ENCODE measurements at regions not wholly inside any gene's neighbourhood (a gene's known extent, or its start where the extent isn't known, plus 50 kb on each side); places are given as distances from the start of the nearest gene placed in this dataset.

DNA sequence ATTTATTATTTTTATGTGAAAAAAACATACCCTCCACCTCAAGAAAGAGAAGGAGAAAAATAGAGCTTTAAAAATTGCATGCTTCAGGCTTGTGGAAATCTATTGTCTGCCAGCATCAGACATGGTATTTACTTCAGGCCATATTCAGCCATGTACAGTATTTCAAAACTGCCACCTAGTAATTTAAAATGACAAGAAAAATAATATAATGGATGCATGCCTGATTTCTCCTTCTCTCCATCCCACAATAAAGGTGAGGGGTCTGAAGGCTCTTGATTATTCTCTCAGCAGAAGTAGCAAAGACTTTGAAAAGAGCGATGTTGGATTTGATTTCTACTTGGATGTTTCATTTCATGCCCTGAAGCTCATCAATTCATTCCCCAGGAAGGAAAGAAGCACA, 250.7 kb downstream of the TBC1D4 start:
- H3K27ac ChIP-seq, result no peak overlapping the region
- no peak for DNase-seq (ENCODE audit: low spot score)

DNA sequence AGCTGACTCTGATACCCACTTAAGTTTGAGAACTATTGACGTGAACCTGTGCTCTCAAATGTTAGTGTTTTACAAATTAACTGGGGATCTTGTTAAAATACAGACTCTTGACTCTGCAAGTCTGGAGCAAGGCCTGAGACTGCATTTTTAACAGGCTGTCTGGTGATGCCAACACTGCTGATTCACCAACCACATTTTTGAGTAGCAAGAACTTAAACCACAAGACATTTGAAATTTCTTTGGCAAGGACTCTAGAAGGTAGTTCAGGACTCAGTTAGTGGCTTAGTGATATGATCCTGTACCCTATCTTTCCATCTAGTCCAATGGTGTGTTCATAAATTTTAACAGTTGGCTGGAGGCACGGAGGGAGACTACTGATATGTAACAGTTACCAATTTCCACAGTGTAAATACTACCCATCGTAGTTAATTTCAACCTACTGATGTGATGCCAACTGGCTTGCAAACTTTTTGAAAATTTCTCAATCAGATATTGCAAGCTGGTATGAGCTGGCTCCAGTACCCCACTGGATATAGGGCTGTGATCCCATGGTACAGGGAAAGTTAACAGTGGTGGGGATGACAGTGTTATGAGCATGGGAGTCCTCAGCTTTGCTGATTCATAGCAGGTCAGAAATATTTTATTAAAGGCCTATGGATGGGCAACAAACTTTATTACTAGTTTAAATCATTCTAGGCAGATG, 255.1 kb downstream of the TBC1D4 start:
- H3K36me3 ChIP-seq, result no peaks in the 10 kb centered on the region
- H3K4me3 ChIP-seq, result no peak overlapping the region
- no peaks in the 10 kb centered on the region for H3K4me1 ChIP-seq
- H3K9me3 ChIP-seq, result no peaks in the 10 kb centered on the region
- DNase-seq (ENCODE audit: low spot score), result no peak
- TF ChIP-seq, protein P1, sequence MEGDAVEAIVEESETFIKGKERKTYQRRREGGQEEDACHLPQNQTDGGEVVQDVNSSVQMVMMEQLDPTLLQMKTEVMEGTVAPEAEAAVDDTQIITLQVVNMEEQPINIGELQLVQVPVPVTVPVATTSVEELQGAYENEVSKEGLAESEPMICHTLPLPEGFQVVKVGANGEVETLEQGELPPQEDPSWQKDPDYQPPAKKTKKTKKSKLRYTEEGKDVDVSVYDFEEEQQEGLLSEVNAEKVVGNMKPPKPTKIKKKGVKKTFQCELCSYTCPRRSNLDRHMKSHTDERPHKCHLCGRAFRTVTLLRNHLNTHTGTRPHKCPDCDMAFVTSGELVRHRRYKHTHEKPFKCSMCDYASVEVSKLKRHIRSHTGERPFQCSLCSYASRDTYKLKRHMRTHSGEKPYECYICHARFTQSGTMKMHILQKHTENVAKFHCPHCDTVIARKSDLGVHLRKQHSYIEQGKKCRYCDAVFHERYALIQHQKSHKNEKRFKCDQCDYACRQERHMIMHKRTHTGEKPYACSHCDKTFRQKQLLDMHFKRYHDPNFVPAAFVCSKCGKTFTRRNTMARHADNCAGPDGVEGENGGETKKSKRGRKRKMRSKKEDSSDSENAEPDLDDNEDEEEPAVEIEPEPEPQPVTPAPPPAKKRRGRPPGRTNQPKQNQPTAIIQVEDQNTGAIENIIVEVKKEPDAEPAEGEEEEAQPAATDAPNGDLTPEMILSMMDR (IDR thresholded peaks at IDR 0.05), result no peak
- H3K27ac ChIP-seq, result no peak overlapping the region
- H3K27me3 ChIP-seq, result no peaks in the 10 kb centered on the region

More for the DNA sequence above, 250.7 kb downstream of the TBC1D4 start:
- H3K4me1 ChIP-seq, result no peaks in the 10 kb centered on the region
- no peaks in the 10 kb centered on the region for H3K36me3 ChIP-seq
- H3K27me3 ChIP-seq, result no peaks in the 10 kb centered on the region
- H3K4me3 ChIP-seq, result no peak overlapping the region
- TF ChIP-seq, protein P1 (IDR thresholded peaks at IDR 0.05), result no peak
- no peaks in the 10 kb centered on the region for H3K9me3 ChIP-seq

DNA sequence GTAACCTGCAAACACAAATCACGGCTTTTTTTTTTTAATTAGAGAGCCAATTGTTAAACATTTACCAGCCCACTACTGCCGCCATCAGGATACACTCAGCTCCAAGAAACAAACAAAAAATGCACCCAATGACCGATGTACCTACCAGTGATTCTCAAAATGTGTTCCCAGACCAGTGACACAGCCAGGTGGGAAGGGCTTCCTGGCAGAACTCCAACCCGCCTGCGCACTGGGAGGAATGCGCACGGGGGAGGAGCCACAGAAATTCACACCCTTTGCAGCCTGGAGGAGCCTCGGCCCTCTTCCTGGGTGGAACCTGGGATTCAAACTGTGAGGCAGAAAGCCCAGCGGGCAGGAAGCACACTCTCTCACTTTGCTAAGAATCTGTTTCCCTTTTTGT, 255.9 kb downstream of the TBC1D4 start:
- TF ChIP-seq, protein P1 (IDR thresholded peaks at IDR 0.05), result no peak

DNA sequence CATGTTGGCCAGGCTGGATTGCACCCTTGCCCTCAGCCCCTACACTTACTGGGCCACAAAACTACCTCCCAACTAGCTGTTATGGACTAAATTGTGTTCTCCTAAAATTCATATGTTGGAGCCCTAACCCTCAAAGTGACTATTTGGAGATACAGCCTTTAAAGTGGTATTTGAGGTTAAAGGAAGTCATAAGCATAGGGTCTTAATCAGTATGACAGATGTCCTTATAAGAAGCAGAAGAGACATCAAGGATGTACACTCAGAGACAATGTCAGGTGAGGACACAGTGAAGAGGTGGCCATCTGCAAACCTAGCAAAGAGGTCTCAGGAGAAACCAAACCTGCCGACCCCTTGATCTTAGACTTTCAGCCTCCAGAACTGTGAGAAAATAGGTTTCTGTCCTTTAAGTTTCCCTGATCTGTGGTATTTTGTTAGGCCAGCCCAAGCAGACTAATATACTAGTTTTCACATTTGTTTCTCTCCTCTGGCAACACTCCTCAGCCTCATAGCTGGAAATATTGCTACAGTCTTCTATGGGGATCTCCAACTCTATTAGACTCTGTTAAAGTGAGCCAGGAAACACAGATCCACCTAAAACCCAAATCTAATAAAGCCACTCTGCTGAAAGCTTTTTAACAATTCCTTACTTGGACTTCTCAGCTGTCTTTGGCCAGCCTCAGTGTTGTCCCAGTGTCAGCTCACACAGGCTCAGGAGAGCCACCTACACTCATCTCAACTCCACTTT, 256.5 kb downstream of the TBC1D4 start:
- TF ChIP-seq, protein P1 (IDR thresholded peaks at IDR 0.05), result no peak
- no peaks in the 10 kb centered on the region for H3K36me3 ChIP-seq
- no peaks in the 10 kb centered on the region for H3K9me3 ChIP-seq
- H3K4me3 ChIP-seq, result no peak overlapping the region
- no peak for DNase-seq (ENCODE audit: low spot score)
- no peak overlapping the region for H3K27ac ChIP-seq
- no peaks in the 10 kb centered on the region for H3K4me1 ChIP-seq
- no peaks in the 10 kb centered on the region for H3K27me3 ChIP-seq

More for the DNA sequence above, 255.9 kb downstream of the TBC1D4 start:
- H3K27ac ChIP-seq, result no peak overlapping the region
- no peak overlapping the region for H3K4me3 ChIP-seq
- H3K27me3 ChIP-seq, result no peaks in the 10 kb centered on the region
- no peak for DNase-seq (ENCODE audit: low spot score)
- H3K9me3 ChIP-seq, result no peaks in the 10 kb centered on the region
- no peaks in the 10 kb centered on the region for H3K36me3 ChIP-seq
- no peaks in the 10 kb centered on the region for H3K4me1 ChIP-seq

DNA sequence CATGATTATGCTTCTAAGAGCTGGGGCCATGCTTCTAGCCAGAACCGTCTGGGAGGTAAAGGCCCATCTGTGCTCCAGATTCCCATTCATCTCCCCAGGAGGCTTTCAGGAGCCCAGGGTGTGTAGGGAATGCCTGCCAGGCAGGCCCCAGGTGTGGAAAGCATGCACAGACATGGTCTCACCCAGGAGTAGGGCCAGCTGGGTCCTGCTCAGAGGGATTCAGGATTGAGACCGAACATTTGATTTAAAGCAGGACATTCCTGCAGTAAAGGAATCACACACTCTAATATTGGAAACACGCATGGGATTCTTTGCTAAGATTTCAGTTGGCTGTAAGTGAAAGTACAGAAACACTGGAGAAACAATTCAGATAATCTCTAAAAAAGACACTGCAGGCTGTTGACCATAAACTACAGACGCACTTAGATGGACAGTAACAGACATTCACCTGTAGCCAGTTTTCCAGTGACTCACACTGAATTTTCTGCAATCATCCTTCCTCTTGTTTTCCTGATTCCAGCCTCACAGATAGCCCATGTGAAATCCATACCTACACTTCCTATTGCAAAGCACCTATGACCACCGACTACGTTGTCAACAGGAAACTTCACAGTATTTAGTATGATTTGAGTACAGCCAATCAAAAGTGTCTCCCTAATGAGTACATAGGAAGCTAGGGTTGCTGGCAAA, 257.8 kb downstream of the TBC1D4 start:
- Histone ChIP-seq H3K36me3 (no peaks in the 10 kb centered on the region), H3K27me3 (no peaks in the 10 kb centered on the region), H3K4me1 (peaks cover 0 to 8% of the 10 kb centered on the region in 2 donors), H3K9me3 (no peaks in the 10 kb centered on the region), H3K4me3 (no peak overlapping the region), H3K27ac (no peak overlapping the region)
- no peak for DNase-seq (ENCODE audit: low spot score)
- TF ChIP-seq, protein P1 (IDR thresholded peaks at IDR 0.05), result no peak
